Mesodermal cell (in vitro differentiated cells): ENCODE measurements at regions not wholly inside any gene's neighbourhood (a gene's known extent, or its start where the extent isn't known, plus 50 kb on each side); places are given as distances from the start of the nearest gene placed in this dataset.

Source experiments
- H3K27ac ChIP-seq: 2 replicates; pipeline ENCODE4 v1.7.0; 2013; ENCODE audit warnings: mild to moderate bottlenecking, low read depth, low read length, moderate library complexity; ENCODE audit not compliant: severe bottlenecking
- H3K36me3 ChIP-seq: 2 replicates; pipeline ENCODE4 v1.7.1; 2013; ENCODE audit warnings: mild to moderate bottlenecking, low read length, moderate library complexity; ENCODE audit not compliant: control insufficient read depth, insufficient read depth
- H3K4me1 ChIP-seq: one replicate; pipeline ENCODE4 v1.7.1; 2013; ENCODE audit warnings: mild to moderate bottlenecking, low read length; ENCODE audit not compliant: insufficient read depth, control insufficient read depth, poor library complexity, severe bottlenecking
- H3K4me3 ChIP-seq: 2 replicates; pipeline ENCODE4 v1.7.0; 2013; ENCODE audit warnings: low read length, control low read depth, mild to moderate bottlenecking; ENCODE audit not compliant: insufficient read depth, poor library complexity, severe bottlenecking; ENCODE audit errors: extremely low read depth
- H3K9me3 ChIP-seq: 2 replicates; pipeline ENCODE4 v1.7.1; 2013; ENCODE audit warnings: mild to moderate bottlenecking, low read length, moderate library complexity; ENCODE audit not compliant: control insufficient read depth
- WGBS, 2 experiments: methylation state at CpG; one replicate each; pipeline ENCODE4 v1.1.5; 2013; ENCODE audit warnings: missing lambda C conversion rate in 2 of 2; ENCODE audit not compliant: insufficient coverage in 2 of 2; 5-methylcytosine and 5-hydroxymethylcytosine counted together

- Histone ChIP-seq H3K4me3 (no peak overlapping the region), H3K9me3 (no peaks in the 10 kb centered on the region), H3K4me1 (peaks cover 3% of the 10 kb centered on the region), H3K36me3 (no peaks in the 10 kb centered on the region), H3K27ac (no peak overlapping the region)
- WGBS, 2 experiments, result 79 to 97% methylated on average over 6 of the region's 6 CpGs
These were observed 295.5 kb downstream of the KCNRG start for GRCh38 chr13:50310734-50311133.

- Histone ChIP-seq H3K4me1 (peaks cover 8% of the 10 kb centered on the region), H3K9me3 (peaks cover 2% of the 10 kb centered on the region), H3K27ac (no peak overlapping the region), H3K4me3 (no peak overlapping the region), H3K36me3 (no peaks in the 10 kb centered on the region)
- WGBS, 2 experiments, result no CpG with 5 or more reads among the region's 4 CpGs
These were observed 303.6 kb downstream of the KCNRG start for GRCh38 chr13:50318887-50319286.

GRCh38 chr13:50319635-50320255 is 304.5 kb downstream of the KCNRG start:
- H3K27ac ChIP-seq, result peak overlapping the region; percentile 39
- H3K4me1 ChIP-seq, result peaks cover 8% of the 10 kb centered on the region
- H3K9me3 ChIP-seq, result peaks cover 2% of the 10 kb centered on the region
- 72 to 83% methylated on average over 1 to 2 of the region's 2 CpGs for WGBS, 2 experiments
- no peaks in the 10 kb centered on the region for H3K36me3 ChIP-seq
- H3K4me3 ChIP-seq, result no peak overlapping the region

GRCh38 chr13:50320271-50320862 is 305.1 kb downstream of the KCNRG start:
- no peak overlapping the region for H3K4me3 ChIP-seq
- H3K4me1 ChIP-seq, result peaks cover 8% of the 10 kb centered on the region
- no peaks in the 10 kb centered on the region for H3K36me3 ChIP-seq
- peaks cover 2% of the 10 kb centered on the region for H3K9me3 ChIP-seq
- WGBS, 2 experiments, result no CpG with 5 or more reads among the region's 1 CpG
- peak overlapping the region; percentile 39 for H3K27ac ChIP-seq

- peaks cover 2% of the 10 kb centered on the region for H3K9me3 ChIP-seq
- H3K4me1 ChIP-seq, result peaks cover 8% of the 10 kb centered on the region
- H3K4me3 ChIP-seq, result no peak overlapping the region
- WGBS, 2 experiments, result no CpG with 5 or more reads among the region's 3 CpGs
- H3K36me3 ChIP-seq, result no peaks in the 10 kb centered on the region
- no peak overlapping the region for H3K27ac ChIP-seq
These were observed 306.8 kb downstream of the KCNRG start for GRCh38 chr13:50322006-50322405.

- no peak overlapping the region for H3K27ac ChIP-seq
- H3K36me3 ChIP-seq, result no peaks in the 10 kb centered on the region
- peaks cover 8% of the 10 kb centered on the region for H3K4me1 ChIP-seq
- peaks cover 2% of the 10 kb centered on the region for H3K9me3 ChIP-seq
- WGBS, 2 experiments, result 94 to 100% methylated on average over 3 of the region's 3 CpGs
- H3K4me3 ChIP-seq, result no peak overlapping the region
These were observed 308.3 kb downstream of the KCNRG start for GRCh38 chr13:50323440-50324065.

- Histone ChIP-seq H3K36me3 (no peaks in the 10 kb centered on the region), H3K4me1 (no peaks in the 10 kb centered on the region), H3K27ac (no peak overlapping the region), H3K4me3 (no peak overlapping the region), H3K9me3 (peaks cover 2% of the 10 kb centered on the region)
- WGBS, 2 experiments, result 89 to 100% methylated on average over 2 to 3 of the region's 3 CpGs
These were observed 311.0 kb downstream of the KCNRG start for GRCh38 chr13:50326271-50326670.

- Histone ChIP-seq H3K27ac (no peak overlapping the region), H3K4me1 (no peaks in the 10 kb centered on the region), H3K36me3 (no peaks in the 10 kb centered on the region), H3K4me3 (no peak overlapping the region), H3K9me3 (peaks cover 2% of the 10 kb centered on the region)
- WGBS, 2 experiments, result 95 to 97% methylated on average over 3 of the region's 5 CpGs
These were observed 311.6 kb downstream of the KCNRG start for GRCh38 chr13:50326811-50327210.

- Histone ChIP-seq H3K36me3 (no peaks in the 10 kb centered on the region), H3K4me1 (peaks cover 15% of the 10 kb centered on the region), H3K9me3 (no peaks in the 10 kb centered on the region), H3K4me3 (no peak overlapping the region), H3K27ac (peak overlapping the region; percentile 64)
- WGBS, 2 experiments, result 92 to 95% methylated on average over 8 to 9 of the region's 9 CpGs
These were observed 319.0 kb downstream of the KCNRG start for GRCh38 chr13:50334115-50334778.

GRCh38 chr13:50334944-50335343 is 319.7 kb downstream of the KCNRG start:
- no peak overlapping the region for H3K4me3 ChIP-seq
- no peaks in the 10 kb centered on the region for H3K36me3 ChIP-seq
- peaks cover 15% of the 10 kb centered on the region for H3K4me1 ChIP-seq
- no peaks in the 10 kb centered on the region for H3K9me3 ChIP-seq
- 85 to 90% methylated on average over 3 of the region's 5 CpGs for WGBS, 2 experiments
- H3K27ac ChIP-seq, result peak overlapping the region; percentile 64
